ENCODE measurements at regions not wholly inside any gene's neighbourhood (a gene's known extent, or its start where the extent isn't known, plus 50 kb on each side); places are given as distances from the start of the nearest gene placed in this dataset.

GRCh38 chr11:16412525-16413172, 56.3 kb upstream of the SOX6 start:
- TF ChIP-seq, protein P1, sequence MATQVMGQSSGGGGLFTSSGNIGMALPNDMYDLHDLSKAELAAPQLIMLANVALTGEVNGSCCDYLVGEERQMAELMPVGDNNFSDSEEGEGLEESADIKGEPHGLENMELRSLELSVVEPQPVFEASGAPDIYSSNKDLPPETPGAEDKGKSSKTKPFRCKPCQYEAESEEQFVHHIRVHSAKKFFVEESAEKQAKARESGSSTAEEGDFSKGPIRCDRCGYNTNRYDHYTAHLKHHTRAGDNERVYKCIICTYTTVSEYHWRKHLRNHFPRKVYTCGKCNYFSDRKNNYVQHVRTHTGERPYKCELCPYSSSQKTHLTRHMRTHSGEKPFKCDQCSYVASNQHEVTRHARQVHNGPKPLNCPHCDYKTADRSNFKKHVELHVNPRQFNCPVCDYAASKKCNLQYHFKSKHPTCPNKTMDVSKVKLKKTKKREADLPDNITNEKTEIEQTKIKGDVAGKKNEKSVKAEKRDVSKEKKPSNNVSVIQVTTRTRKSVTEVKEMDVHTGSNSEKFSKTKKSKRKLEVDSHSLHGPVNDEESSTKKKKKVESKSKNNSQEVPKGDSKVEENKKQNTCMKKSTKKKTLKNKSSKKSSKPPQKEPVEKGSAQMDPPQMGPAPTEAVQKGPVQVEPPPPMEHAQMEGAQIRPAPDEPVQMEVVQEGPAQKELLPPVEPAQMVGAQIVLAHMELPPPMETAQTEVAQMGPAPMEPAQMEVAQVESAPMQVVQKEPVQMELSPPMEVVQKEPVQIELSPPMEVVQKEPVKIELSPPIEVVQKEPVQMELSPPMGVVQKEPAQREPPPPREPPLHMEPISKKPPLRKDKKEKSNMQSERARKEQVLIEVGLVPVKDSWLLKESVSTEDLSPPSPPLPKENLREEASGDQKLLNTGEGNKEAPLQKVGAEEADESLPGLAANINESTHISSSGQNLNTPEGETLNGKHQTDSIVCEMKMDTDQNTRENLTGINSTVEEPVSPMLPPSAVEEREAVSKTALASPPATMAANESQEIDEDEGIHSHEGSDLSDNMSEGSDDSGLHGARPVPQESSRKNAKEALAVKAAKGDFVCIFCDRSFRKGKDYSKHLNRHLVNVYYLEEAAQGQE (IDR thresholded peaks at IDR 0.05; ENCODE audit: insufficient read depth in 1 of 2, low read depth in 2 of 2, low read length in 1 of 2) = no peak
- TF ChIP-seq CTCF (IDR thresholded peaks at IDR 0.05) = no peak
